A549 (cell line): ENCODE measurements at regions not wholly inside any gene's neighbourhood (a gene's known extent, or its start where the extent isn't known, plus 50 kb on each side); places are given as distances from the start of the nearest gene placed in this dataset.

Experiments
- CEBPB ChIP-seq, 2 experiments: fragments of >200 bp in 1 of 2; sonication (Bioruptor Twin) in 1 of 2; formaldehyde crosslinking in 1 of 2; IDR thresholded peaks; 2 replicates each; pipeline ENCODE4 v1.6.1; 2012 to 2016
- KDM5A ChIP-seq: fragments of 200-600 bp; sonication (generic); IDR thresholded peaks from 2 replicates; pipeline ENCODE4 v1.6.1; 2016; ENCODE audit warnings: antibody characterized with exemption, mild to moderate bottlenecking
- RAD21 ChIP-seq, 2 experiments: fragments of >200 bp in 1 of 2; sonication (Bioruptor Twin) in 1 of 2; formaldehyde crosslinking in 1 of 2; IDR thresholded peaks in 1 of 2; conservative IDR thresholded peaks in 1 of 2; 2 replicates in 1 of 2; 3 replicates in 1 of 2; pipeline ENCODE4 v1.6.1; 2012 to 2018; ENCODE audit warnings: inconsistent platforms in 1 of 2
- REST ChIP-seq: fragments of 200-600 bp; sonication (generic); IDR thresholded peaks from 2 replicates; pipeline ENCODE4 v1.6.1; 2016; ENCODE audit warnings: antibody characterized with exemption, mild to moderate bottlenecking, moderate library complexity
- TP53 ChIP-seq: fragments of 250-450 bp; sonication (Bioruptor Pico); IDR thresholded peaks from 2 replicates; pipeline ENCODE4 v1.5.0; 2021; ENCODE audit warnings: mild to moderate bottlenecking, moderate library complexity
- ZFP36 ChIP-seq: fragments of 450-650 bp; IDR thresholded peaks from 2 replicates; pipeline ENCODE4 v1.6.1; 2014; ENCODE audit warnings: borderline replicate concordance; ENCODE audit not compliant: partially characterized antibody
- TF ChIP-seq, protein P1 (sequence below): fragments of >200 bp; sonication (Bioruptor Twin); formaldehyde crosslinking; IDR thresholded peaks from 3 replicates; pipeline ENCODE4 v1.5.1; 2016

- TF ChIP-seq, protein P1, sequence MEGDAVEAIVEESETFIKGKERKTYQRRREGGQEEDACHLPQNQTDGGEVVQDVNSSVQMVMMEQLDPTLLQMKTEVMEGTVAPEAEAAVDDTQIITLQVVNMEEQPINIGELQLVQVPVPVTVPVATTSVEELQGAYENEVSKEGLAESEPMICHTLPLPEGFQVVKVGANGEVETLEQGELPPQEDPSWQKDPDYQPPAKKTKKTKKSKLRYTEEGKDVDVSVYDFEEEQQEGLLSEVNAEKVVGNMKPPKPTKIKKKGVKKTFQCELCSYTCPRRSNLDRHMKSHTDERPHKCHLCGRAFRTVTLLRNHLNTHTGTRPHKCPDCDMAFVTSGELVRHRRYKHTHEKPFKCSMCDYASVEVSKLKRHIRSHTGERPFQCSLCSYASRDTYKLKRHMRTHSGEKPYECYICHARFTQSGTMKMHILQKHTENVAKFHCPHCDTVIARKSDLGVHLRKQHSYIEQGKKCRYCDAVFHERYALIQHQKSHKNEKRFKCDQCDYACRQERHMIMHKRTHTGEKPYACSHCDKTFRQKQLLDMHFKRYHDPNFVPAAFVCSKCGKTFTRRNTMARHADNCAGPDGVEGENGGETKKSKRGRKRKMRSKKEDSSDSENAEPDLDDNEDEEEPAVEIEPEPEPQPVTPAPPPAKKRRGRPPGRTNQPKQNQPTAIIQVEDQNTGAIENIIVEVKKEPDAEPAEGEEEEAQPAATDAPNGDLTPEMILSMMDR = no peak
- TF ChIP-seq ZFP36 (no peak), TP53 (CRISPR knock-in tag) (no peak), KDM5A (no peak), RAD21 (conservative IDR thresholded peaks at IDR 0.05 in 1 of 2, IDR thresholded peaks at IDR 0.05 in 1 of 2) (no peak), CEBPB (IDR thresholded peaks at IDR 0.05) (no peak), REST (no peak)
Measured at GRCh38 chr11:42727879-42728278, 583.9 kb upstream of the API5 start.
